Renal cortex interstitium (tissue), 11 donors: ENCODE measurements at regions not wholly inside any gene's neighbourhood (a gene's known extent, or its start where the extent isn't known, plus 50 kb on each side); places are given as distances from the start of the nearest gene placed in this dataset.

Source experiments
- DNase-seq, 11 donors: peaks; one replicate each; pipeline ENCODE4 v3.0.0-alpha.2; 2013; ENCODE audit warnings: low read depth in 9 of 11, low spot score in 4 of 11; ENCODE audit errors: extremely low read depth in 1 of 11

DNA sequence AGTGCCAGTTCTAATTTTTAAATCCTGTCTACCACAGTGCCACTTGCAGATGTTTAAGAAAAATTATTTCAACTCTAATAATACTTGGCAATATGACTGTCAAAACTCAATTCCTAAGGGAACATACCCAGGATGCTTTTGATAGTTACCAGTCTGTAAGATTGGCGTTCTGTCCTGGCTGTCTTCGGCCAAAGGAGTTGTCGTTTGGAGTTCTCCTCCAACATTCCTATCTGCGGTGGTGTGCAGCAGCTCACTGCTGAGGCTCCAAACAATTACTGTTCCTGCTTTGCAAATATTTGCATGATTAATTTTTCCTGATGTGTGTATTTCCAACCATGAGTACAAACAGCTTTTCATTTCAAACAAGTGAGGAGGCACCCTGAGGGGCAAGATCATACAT, 330.8 kb upstream of the DPH6 start:
- no peak for DNase-seq

DNA sequence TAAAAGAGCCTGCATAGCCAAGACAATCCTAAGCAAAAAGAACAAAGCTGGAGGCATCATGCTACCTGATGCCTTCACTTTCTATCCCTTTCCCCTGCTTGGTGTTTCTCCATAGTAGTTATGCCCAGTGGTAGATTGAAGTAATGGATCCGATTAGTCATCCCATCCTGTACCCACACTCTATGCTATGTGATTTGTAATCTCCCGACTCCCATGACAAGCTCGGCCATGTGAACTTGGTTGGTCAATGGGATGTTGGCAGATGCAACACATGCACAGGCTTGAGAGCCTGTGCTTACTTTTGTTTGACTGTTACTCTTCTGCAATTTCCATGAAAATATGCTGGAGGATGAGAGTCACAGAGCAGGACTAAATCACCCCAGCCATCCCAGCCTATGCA, 334.9 kb upstream of the DPH6 start:
- no peak for DNase-seq

DNA sequence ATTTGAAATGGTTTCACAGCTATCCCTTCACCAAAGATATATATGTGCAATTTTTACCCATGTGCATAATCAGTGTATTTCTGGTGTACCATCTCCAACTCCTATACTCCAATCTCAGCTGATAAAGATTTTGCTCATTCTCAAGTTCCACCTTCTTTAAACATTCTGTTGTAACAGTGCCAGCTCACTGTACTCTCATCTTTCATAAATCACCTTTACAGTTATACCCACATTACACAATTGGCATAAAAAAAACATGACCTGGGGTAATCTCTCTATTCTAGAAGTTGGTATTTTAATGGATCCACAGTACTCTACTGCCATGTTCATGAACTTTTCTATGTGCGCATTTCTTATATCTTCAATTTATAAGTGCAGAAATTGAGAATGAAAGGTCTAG, 339.9 kb upstream of the DPH6 start:
- DNase-seq, result no peak

DNA sequence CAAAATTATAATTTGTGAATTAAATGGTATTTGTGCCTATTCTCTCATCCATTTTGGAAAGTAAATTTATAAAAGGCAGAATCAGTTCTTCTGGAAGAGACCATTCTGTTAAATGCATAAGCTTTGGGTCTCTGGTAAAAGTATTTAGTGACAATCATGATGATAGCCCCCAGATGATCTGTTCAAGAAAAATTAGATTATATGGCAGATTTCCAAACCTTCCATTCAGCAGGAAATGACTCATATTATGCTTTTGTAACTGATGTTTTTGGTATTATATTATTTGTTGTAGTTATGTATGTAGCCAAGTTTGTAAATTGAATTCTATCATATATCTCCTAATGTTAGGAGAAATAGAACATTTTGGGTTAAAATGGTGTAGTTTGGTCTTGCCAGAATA, 340.8 kb upstream of the DPH6 start:
- no peak for DNase-seq

DNA sequence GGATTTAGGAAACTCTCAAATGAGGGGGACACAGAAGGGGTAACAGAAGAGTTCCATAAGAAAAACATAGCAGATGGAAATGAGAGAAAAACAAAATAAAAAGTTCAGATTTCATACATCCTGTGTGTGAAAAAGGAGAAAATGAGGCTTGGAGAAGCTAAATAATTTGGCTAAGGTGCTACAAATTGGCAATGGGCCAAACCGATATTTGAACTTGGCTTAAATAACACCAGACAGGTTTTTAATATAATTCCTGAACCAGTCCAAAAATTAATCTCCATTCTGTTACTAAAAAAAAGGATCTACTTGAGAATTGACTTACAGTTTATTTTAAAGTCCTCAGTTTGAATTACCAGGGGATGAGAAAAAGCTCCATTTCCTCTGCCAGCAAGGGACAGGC, 342.9 kb upstream of the DPH6 start:
- no peak for DNase-seq

DNA sequence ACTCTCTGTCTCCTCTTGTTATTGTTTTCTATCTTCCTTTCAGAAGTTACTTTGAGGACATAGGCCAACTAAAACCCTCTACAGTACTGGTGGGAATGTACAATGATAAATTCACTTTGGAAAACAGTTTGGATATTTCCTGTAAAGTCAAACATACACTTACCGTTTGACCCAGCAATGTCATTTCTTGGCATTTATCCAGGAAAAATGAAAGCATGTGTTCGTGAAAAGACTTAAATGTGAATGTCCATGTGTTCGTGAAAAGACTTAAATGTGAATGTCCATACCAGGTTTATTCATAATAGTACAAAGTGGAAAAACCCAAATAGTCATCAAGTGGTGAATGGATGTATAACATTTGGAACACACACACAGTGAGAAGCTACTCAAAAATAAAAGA, 361.5 kb upstream of the DPH6 start:
- DNase-seq, result no peak

DNA sequence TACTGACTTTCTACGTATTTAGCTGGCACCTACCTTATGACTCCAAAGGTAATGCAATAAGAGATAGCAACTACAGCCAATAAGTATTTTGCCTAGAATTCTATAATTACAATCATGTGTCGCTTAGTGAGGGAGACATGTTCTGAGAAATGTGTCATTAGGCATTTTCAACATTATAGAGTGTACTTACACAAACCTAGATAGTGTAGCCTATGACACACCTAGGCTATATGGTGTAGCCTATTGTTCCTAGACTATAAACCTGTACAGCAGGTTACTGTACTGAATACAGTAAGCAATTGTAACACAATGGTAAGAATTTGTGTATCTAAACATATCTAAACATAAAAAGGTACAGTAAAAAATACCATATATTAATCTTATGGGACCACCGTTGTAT, 363.4 kb upstream of the DPH6 start:
- no peak for DNase-seq

DNA sequence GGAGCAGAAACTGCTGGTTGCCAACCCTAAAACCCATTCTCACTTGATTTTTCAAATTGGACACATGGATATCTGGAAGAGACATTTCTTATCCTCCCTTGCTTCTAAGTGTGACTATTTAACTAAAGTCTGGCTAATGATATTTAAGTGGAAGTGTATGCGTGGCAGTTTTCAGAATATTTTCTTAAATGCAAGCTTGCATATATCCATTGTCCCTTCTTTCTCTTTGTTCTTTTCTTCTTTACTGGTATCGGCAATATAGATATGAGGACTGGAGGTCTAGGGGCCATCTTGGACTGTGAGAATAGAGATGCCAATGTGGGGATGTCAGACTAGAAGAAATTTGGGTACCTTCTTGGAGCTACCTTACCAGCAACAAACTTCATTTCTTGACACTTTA, 364.3 kb upstream of the DPH6 start:
- DNase-seq, result no peak

DNA sequence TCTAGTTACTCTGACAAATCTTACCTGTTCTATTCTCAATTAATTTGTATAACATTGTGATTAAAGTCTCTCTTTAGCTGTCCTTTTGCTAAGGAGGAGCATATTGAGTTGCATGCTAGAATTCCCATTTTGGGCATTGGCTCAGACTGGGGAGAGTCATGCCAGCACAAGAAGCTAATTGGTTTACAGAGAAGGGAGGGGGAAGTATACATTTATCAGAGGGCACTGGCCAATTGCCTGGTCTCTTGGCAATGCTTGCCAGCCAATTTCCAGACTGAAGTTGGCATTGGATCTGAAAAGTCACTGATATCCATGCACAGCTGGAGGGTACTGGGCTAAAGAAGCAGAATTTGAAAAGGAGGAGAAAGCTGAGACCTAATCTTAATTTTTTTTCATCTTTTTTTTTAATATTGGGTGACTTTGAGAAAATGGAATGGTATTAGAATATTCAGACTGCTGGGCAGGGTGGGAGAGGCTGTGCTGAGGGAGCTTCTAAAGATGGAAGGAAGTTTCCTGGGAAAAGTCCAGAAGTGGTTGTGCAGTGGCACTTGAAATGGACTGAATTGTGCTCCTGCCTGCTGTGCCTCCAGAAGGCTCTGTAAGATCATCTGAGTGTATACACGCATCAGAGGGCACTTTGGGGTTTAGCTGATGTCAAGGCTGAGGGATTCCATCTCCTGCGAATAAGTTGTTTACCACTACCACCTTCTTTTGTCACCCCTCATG, 365.2 kb upstream of the DPH6 start:
- DNase-seq, result no peak

DNA sequence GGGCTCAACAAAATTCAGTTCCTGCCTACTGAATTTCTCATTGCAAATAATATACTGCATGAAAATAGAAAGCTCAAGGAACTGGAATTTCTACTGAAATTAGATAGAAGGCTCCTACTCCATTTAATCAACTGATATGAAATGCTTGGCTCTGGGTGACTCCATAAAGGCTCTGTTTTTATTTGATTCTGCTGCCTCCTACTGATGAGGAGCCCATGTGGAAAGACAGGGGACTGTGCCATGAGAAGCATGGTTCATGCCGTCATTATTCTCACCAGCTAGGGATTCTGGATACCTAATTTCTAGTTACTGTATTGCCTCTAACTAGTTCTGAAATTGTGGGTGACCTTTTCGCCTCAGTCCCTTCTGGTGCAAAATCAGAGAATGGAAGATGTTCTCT, 366.2 kb upstream of the DPH6 start:
- DNase-seq, result no peak

DNA sequence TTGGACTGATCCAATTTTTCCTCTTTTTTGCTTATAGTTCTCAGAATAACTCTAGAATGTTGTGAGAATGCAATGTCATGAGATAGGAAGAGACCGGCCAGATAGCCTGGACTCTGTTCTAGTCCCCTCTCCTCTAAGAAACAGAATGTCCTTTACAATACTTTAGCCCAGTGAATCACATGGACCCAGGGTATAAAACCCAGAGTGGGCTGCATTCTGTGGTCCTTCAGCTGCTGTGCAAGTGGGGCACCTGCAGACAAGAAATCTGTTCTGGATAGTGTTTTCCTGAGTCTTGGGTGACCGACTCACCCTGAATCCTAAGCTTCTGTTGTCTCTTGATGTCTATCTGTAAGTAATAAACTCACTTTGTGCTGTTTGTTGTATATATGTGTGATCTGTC, 368.6 kb upstream of the DPH6 start:
- DNase-seq, result no peak

DNA sequence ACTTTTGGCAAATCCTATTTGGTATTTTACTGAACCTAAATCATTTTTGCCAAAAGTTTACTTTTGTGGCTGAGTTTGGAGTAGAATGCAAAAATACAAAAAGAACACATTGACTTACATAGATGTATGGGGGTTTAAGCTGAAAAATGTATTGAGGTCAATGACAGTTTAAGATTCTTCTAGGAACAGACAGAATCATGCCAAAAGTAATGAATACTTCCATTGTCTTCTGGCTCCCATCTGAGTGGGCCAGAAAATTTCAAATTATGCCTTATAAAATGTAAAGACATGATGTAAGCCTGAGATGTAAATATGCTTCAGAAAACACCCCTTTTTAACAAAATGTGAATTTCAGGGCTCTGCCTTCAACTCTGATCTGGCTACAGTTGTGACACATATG, 375.1 kb upstream of the DPH6 start:
- DNase-seq, result no peak

DNA sequence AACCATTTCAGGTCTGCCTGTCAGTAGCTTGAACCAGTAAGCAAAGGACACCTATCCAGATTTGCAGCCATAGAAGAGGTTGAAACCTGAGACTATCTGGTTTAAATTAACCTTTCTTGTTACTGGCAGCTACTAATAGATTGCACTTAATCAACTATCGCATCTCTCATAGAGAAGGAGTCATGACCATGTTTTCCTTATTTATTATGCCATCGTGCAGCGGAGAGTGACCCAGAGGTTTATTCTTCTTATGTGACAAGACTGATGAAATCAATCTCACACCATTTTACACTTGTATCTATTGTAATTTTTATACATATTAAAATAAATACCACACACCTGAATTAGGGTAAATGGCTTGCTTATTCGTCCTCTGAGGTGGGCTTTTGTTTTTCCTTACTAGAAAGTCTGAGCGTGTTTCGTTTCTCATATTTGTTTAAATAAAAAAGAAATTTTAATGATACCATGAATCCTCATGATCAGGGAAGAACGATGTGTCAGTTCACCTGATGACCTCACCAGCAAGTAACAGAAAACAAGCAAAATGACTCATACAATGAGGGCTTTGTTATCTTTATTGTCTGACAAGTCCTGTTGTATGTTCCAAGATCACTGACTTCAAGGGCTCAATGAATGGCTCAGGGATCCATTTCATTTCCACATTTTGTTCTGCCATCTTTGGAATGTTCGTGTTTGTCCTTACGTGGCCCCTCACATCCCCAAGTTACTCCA, 379.5 kb upstream of the DPH6 start:
- no peak for DNase-seq

DNA sequence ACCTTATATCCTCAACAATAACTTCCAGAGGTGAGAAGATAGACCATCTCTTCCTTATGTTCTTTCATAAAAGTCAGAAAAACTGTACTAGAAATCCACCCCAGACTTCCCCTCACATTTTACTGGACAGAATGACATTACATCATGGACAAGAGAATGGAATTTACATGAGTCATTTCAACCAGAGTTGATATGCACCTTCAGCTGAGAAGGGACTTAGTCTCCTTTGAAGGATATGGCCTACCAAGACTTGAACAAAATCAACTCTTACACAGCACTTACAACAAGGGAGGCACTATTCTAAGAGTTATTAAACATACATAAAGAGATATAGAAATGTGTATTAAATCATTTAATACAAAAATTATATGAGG, 380.0 kb upstream of the DPH6 start:
- no peak for DNase-seq

DNA sequence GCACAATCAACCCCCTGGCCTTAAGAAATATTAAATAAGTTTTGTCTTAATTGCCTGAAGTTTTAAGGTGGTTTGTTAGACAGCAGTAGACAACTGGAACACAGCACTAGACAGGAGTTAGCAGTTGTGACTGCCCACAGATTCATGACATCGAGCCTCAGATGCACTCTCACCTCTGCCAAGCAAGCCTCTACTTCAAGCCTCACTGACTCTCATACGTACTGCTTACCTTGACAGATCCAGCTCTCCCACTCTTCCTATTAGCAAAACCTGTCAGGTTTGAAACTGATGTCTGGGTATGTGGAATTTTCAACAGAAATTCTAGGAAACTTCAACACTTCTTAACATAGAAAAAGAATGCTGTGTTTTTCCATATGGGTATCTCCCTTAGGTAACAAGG, 382.9 kb upstream of the DPH6 start:
- DNase-seq, result no peak

DNA sequence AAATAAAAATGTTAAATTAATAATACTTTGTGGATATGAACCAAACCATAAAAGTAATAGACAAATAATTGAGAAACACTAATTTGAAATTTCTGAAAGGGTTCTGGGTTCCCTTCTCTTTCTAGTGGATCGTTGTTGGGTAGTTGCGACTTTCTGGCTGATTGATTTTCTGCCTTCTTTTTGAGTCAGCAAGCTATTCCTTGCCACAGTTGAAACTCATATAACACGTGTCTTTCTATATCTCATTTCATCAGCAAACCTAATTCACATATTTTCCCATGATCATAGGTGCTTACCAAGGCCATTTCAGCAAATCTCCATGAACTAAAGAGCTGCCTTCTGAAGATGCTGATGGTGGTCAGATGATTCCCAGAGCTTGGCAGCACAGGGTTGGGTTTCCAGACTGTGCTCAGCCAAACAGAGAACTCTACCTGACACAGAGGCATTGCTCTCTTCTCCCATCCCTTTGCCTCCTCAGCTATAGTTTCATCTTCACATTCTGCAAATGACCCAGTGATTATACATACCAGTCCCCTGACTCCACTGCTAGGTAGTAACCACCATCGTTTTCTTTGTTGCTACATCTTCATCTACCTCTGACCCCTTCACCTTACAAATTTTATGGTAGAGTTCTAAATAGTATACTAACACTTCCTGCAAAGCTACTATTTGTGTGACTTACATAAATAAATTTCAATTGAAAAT, 383.9 kb upstream of the DPH6 start:
- DNase-seq, result no peak

DNA sequence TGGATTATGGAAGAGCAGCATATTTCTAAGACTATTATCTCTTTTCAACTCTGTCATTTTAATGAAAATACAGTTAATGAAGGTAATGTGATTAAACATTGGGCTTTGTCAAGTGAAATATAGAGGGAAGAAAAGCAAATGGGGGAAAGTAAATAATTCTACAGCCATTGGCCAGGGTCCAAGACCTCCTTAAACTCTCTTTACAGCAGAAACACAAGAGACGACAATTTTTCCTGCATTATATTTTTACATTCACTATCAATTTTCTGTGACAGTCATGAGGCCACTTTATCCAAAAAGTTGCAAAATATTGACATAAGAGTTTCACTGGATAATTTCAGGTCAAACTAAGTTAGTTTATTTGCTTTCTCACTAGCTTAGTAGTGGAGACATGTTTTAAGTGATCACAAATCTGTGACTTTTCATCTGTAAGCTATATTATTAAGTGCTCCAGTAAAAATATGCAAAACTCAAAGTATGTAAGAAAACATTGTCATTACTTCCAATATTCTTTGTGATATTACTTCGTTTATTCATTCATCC, 385.9 kb upstream of the DPH6 start:
- DNase-seq, result peak in 1 of 11 donors; percentile 29

DNA sequence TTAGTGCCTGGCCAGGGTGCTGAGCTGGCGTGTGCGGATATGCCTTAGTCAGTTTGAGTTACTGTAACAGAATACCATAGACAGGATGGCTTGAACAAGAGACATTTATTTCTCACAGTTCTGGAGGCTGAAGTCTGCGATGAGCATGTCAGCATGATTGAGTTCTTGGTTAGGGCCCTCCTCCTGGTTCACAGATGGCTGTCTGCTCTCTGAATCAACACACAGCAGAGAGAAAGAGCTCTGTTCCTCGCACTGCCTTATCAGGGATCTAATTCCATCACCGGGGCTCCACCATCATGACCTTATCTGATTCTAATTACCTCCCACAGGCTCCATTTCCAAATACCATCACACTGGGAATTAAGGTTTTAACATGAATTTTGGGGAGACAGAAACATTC, 386.6 kb upstream of the DPH6 start:
- DNase-seq, result peak in 3 of 11 donors; percentile 15 to 21 (median 16)

DNA sequence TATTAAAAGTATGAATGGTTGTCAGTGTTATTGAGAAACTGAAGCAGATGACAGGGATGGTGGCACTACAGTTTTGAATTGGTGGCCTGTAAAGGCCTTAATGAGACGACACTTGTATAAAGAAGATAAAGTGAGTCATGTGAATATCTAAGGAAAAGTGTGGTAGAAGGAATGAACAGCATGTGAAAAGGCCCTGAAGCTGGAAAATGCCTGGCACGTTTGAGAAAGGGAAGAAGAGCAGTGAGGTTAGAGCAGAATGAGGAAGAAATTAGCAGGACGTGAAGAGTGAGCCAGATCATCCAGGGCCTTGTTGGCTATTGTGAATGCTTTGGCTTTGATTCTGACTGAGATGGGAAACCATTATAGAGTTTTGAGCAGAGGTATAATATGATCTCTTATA, 387.6 kb upstream of the DPH6 start:
- DNase-seq, result no peak

DNA sequence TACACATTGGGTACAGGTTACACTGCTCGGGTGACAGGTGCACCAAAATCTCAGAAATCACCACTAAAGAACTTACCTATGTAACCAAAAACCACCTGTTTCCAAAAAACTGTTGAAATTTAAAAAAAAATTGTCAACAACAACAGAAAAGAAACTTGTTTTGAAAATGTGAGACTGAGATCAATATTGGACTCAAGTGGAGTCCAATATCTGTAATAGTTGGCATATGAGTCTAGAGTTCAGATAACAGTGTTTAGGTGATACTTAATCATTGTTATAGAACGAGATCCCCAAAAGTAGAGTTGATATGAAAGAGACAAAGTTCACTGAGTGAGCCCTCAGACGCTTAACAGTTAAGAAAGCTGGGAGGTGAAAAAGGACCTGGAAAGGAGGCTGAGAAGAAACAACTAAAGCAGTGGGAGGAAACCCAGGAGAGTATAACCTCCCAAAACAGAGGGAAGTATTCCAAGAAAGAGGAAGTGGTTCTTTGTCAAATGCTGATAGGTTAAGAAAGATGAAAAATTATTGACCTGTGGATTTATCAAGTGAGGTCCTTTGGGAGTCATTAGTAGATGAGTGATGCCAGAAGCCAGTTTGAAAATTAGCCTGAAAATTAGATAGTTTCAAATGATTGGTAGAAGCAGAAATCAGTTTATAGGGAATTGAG, 388.6 kb upstream of the DPH6 start:
- DNase-seq, result no peak
